ENCODE measurements at regions not wholly inside any gene's neighbourhood (a gene's known extent, or its start where the extent isn't known, plus 50 kb on each side); places are given as distances from the start of the nearest gene placed in this dataset.

- no peaks in the 10 kb centered on the region for H3K79me2 ChIP-seq (ENCODE audit: low read length)
- peaks cover 3% of the 10 kb centered on the region for H3K36me3 ChIP-seq (replicated peaks; ENCODE audit: low read depth, low read length)
- peaks cover 30% of the 10 kb centered on the region for H3K4me1 ChIP-seq (ENCODE audit: low read length)
- H3K9me3 ChIP-seq (ENCODE audit: insufficient read depth, low read length): 0 out of 2 replicates have a peak, but pooled peaks cover 4% of the 10 kb centered on the region
- H3K27me3 ChIP-seq (ENCODE audit: low read depth, low read length): no peaks in the 10 kb centered on the region
- no peak for TF ChIP-seq CTCF (IDR thresholded peaks at IDR 0.05; ENCODE audit: low read depth, low read length)
- no peak for TF ChIP-seq EZH2phosphoT487 (IDR thresholded peaks at IDR 0.05; ENCODE audit: low read depth)
- no peak overlapping the region for H3K27ac ChIP-seq (ENCODE audit: low read length)
- no peak overlapping the region for H2AFZ ChIP-seq (ENCODE audit: low read depth, low read length)
- no peak overlapping the region for H3K4me3 ChIP-seq (ENCODE audit: low read length)
- no peaks in the 10 kb centered on the region for H4K20me1 ChIP-seq (ENCODE audit: insufficient read depth, low read length)
- no peak overlapping the region for H3K9ac ChIP-seq (ENCODE audit: low read length)
- no peak overlapping the region for H3K4me2 ChIP-seq (ENCODE audit: low read length)
These were observed 173.3 kb upstream of the LINC00305 start for GRCh38 chr18:64322189-64322588.

- Histone ChIP-seq H3K9me3 (ENCODE audit: insufficient read depth, low read length) (0 out of 2 replicates have a peak, but pooled peaks cover 10% of the 10 kb centered on the region), H4K20me1 (ENCODE audit: insufficient read depth, low read length) (no peaks in the 10 kb centered on the region), H3K79me2 (ENCODE audit: low read length) (no peaks in the 10 kb centered on the region), H3K4me1 (ENCODE audit: low read length) (peaks cover 11% of the 10 kb centered on the region), H3K27me3 (ENCODE audit: low read depth, low read length) (no peaks in the 10 kb centered on the region), H3K4me3 (ENCODE audit: low read length) (no peak overlapping the region), H3K9ac (ENCODE audit: low read length) (no peak overlapping the region), H3K36me3 (replicated peaks; ENCODE audit: low read depth, low read length) (no peaks in the 10 kb centered on the region), H2AFZ (ENCODE audit: low read depth, low read length) (no peak overlapping the region), H3K27ac (ENCODE audit: low read length) (no peak overlapping the region), H3K4me2 (ENCODE audit: low read length) (no peak overlapping the region)
- TF ChIP-seq CTCF (IDR thresholded peaks at IDR 0.05; ENCODE audit: low read depth, low read length): no peak
- no peak for TF ChIP-seq EZH2phosphoT487 (IDR thresholded peaks at IDR 0.05; ENCODE audit: low read depth)
These were observed 169.7 kb upstream of the LINC00305 start for GRCh38 chr18:64318547-64318946.

GRCh38 chr18:64311859-64312258 lies 163.0 kb upstream of the LINC00305 start:
- no peaks in the 10 kb centered on the region for H4K20me1 ChIP-seq (ENCODE audit: insufficient read depth, low read length)
- no peak overlapping the region for H3K4me2 ChIP-seq (ENCODE audit: low read length)
- H3K9me3 ChIP-seq (ENCODE audit: insufficient read depth, low read length): 0 out of 2 replicates have a peak, but pooled peaks cover 6% of the 10 kb centered on the region
- no peaks in the 10 kb centered on the region for H3K79me2 ChIP-seq (ENCODE audit: low read length)
- H3K36me3 ChIP-seq (replicated peaks; ENCODE audit: low read depth, low read length): no peaks in the 10 kb centered on the region
- H3K4me1 ChIP-seq (ENCODE audit: low read length): no peaks in the 10 kb centered on the region
- H3K4me3 ChIP-seq (ENCODE audit: low read length): no peak overlapping the region
- H3K9ac ChIP-seq (ENCODE audit: low read length): no peak overlapping the region
- TF ChIP-seq EZH2phosphoT487 (IDR thresholded peaks at IDR 0.05; ENCODE audit: low read depth) (no peak), CTCF (IDR thresholded peaks at IDR 0.05; ENCODE audit: low read depth, low read length) (no peak)
- H3K27me3 ChIP-seq (ENCODE audit: low read depth, low read length): no peaks in the 10 kb centered on the region
- H3K27ac ChIP-seq (ENCODE audit: low read length): no peak overlapping the region
- H2AFZ ChIP-seq (ENCODE audit: low read depth, low read length): no peak overlapping the region

GRCh38 chr18:64295839-64296238 lies 147.0 kb upstream of the LINC00305 start:
- Histone ChIP-seq H2AFZ (ENCODE audit: low read depth, low read length) (no peak overlapping the region), H3K27ac (ENCODE audit: low read length) (no peak overlapping the region), H4K20me1 (ENCODE audit: insufficient read depth, low read length) (no peaks in the 10 kb centered on the region), H3K27me3 (ENCODE audit: low read depth, low read length) (no peaks in the 10 kb centered on the region), H3K9ac (ENCODE audit: low read length) (no peak overlapping the region), H3K9me3 (ENCODE audit: insufficient read depth, low read length) (no peaks in the 10 kb centered on the region), H3K4me1 (ENCODE audit: low read length) (no peaks in the 10 kb centered on the region), H3K4me3 (ENCODE audit: low read length) (no peak overlapping the region), H3K36me3 (replicated peaks; ENCODE audit: low read depth, low read length) (no peaks in the 10 kb centered on the region), H3K79me2 (ENCODE audit: low read length) (no peaks in the 10 kb centered on the region), H3K4me2 (ENCODE audit: low read length) (no peak overlapping the region)
- TF ChIP-seq EZH2phosphoT487 (IDR thresholded peaks at IDR 0.05; ENCODE audit: low read depth) (no peak), CTCF (IDR thresholded peaks at IDR 0.05; ENCODE audit: low read depth, low read length) (no peak)

Data from OCI-LY3 (cell line).